Activated T-helper 2 cell treated with anti-CD3 and anti-CD28 coated beads, Interferon-gamma antibody, Interleukin-2, Interleukin-4, amounts not matched to agents 10 μg/mL and 5 μg/mL and 100 μg/mL, durations not matched to agents 14 hours and 24 hours and 36 hours (primary cell): ENCODE measurements at regions not wholly inside any gene's neighbourhood (a gene's known extent, or its start where the extent isn't known, plus 50 kb on each side); places are given as distances from the start of the nearest gene placed in this dataset.
"Not testable (repeated sequence)": the region's sequence is repeated elsewhere in the genome, so short reads cannot be mapped to it uniquely, and the experiment has no call there.

Experiments
- DNase-seq: peaks from one replicate; pipeline ENCODE4 v3.0.0; 2021; ENCODE audit warnings: low spot score
- H3K27ac Mint-ChIP-seq: one replicate; pipeline ENCODE4 v1.8.0; 2021; ENCODE audit warnings: mixed read lengths
- H3K27me3 Mint-ChIP-seq: one replicate; pipeline ENCODE4 v1.8.0; 2021; ENCODE audit warnings: low read depth, mixed read lengths
- H3K36me3 Mint-ChIP-seq: one replicate; pipeline ENCODE4 v1.8.0; 2021; ENCODE audit warnings: low read depth, mixed read lengths
- H3K4me1 Mint-ChIP-seq: one replicate; pipeline ENCODE4 v1.8.0; 2021; ENCODE audit warnings: low read depth, mixed read lengths
- H3K4me3 Mint-ChIP-seq: one replicate; pipeline ENCODE4 v1.8.0; 2021; ENCODE audit warnings: low read depth, mild to moderate bottlenecking, moderate library complexity, mixed read lengths
- H3K9me3 Mint-ChIP-seq: one replicate; pipeline ENCODE4 v1.8.0; 2021; ENCODE audit warnings: mixed read lengths
- intact Hi-C: fragments of 100-400 bp; cut with micrococcal nuclease; formaldehyde crosslinking; loops from one replicate; pipeline ENCODE4 v1.15.1; 2023

DNA sequence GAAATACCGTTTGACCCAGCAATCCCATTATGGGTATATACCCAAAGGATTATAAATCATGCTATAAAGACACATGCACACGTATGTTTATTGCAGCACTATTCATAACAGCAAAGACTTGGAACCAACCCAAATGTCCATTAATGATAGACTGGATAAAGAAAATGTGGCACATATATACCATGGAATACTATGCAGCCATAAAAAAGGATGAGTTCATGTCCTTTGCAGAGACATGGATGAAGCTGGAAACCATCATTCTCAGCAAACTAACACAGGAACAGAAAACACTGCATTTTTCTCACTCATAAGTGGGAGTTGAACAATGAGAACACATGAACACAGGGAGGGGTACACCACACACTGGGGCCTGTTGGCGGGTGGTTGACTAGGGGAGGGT is 411.3 kb downstream of the RPS6KC1 start:
- H3K9me3 Mint-ChIP-seq, H3K4me1 Mint-ChIP-seq, H3K36me3 Mint-ChIP-seq, intact Hi-C loops, DNase-seq, H3K4me3 Mint-ChIP-seq, H3K27me3 Mint-ChIP-seq, H3K27ac Mint-ChIP-seq: not testable (repeated sequence)

DNA sequence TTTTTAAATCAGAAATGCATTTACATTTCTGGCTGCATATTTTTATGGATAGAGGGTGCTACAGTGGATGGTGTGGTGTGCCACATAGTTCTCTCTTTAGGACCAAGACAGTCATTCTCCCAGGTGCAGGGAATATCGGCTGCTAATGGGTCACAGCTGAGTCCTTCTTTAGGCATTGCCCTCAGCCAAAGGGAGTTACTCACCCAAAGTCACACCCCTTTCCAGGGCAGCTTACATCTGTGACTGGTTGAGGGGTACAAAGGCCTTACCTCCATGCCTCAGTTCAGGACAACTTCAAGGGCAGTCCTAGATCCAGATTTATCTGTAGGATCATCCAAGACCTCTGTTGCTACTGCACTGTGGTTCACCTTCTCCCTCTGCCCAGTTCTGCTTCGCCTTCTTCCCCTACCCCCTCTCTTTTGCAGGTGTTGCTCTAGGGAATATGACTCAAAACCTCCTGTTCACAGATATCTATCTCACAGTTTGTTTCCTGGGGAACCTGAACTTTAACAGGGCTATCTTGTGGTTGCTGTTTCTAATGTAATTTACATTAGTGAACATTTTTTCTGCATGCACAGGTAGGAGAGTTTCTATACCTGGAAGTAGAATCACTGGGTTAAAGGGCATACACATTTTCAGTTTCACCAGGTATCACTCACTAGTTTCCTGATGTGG is 413.9 kb downstream of the RPS6KC1 start:
- H3K27ac Mint-ChIP-seq = no peak overlapping the region
- no peak for DNase-seq
- no peaks in the 10 kb centered on the region for H3K36me3 Mint-ChIP-seq
- H3K4me3 Mint-ChIP-seq = no peak overlapping the region
- no peaks in the 10 kb centered on the region for H3K4me1 Mint-ChIP-seq
- intact Hi-C loops = no loop called here
- H3K27me3 Mint-ChIP-seq = no peaks in the 10 kb centered on the region
- H3K9me3 Mint-ChIP-seq = no peaks in the 10 kb centered on the region

DNA sequence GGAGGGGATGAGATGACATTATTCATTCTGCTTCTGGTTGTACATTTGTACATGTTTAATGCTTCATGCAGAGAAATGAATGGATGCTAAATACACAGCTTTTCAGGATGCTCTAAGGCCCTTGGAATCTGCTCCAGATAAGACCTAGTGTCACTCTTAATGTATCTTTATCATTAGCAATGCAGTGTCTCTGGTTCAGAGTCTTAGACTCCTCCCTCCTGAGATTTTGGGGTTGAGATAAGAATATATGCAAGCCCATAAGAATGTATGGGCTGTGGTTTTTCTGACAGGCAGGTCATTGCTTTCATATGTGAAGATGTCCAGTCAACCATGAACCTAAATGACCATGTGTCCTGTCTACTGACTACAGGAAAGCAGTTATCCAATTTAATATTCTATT is 415.5 kb downstream of the RPS6KC1 start:
- Mint-ChIP-seq H3K27me3 (no peaks in the 10 kb centered on the region), H3K9me3 (no peaks in the 10 kb centered on the region), H3K36me3 (no peaks in the 10 kb centered on the region), H3K4me1 (no peaks in the 10 kb centered on the region), H3K27ac (no peak overlapping the region), H3K4me3 (no peak overlapping the region)
- intact Hi-C loops = no loop called here
- DNase-seq = no peak

DNA sequence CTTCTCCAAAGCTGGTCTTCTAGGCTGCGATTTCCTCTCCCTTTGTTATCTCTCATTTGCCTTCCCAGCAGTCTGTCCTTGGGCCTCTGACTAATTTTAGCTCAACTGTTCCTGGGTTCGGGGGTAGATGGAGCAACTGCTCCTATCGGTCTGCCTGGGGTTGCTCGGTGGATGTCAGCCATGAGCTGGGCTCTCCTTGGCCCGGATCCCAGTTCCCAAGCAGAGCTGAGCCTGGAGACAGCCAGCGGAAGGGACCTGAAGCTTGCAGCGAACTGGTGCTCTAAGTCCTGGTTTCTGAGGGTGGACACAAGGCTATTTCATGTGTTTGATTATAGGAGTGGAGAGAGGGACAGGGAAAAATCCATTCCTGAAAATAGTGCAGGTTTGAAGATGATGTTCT is 423.0 kb downstream of the RPS6KC1 start:
- H3K27ac Mint-ChIP-seq = no peak overlapping the region
- intact Hi-C loops = no loop called here
- H3K36me3 Mint-ChIP-seq = no peaks in the 10 kb centered on the region
- H3K27me3 Mint-ChIP-seq = peaks cover 2% of the 10 kb centered on the region
- DNase-seq = no peak
- no peak overlapping the region for H3K4me3 Mint-ChIP-seq
- H3K4me1 Mint-ChIP-seq = no peaks in the 10 kb centered on the region
- no peaks in the 10 kb centered on the region for H3K9me3 Mint-ChIP-seq

DNA sequence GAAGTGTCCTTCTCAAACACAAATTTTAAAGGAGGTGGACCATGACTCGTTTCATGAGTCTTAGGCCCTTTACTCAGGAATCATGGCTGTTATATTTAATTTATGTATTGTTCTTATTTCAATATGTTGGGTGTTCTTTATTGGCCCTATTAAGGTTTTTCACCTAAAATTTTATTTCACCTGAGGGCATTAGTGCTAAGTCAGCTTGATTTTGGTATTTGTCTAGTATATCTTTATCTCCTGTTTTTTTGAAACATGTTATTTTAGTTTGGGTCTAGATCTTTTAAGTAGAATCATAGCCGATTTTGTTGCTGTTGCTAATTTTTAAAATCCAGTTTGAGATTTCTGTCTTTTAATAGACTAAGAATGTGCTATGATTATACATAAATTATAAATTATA is 430.4 kb downstream of the RPS6KC1 start:
- intact Hi-C loops = no loop called here
- no peak overlapping the region for H3K4me3 Mint-ChIP-seq
- no peaks in the 10 kb centered on the region for H3K9me3 Mint-ChIP-seq
- H3K4me1 Mint-ChIP-seq = no peaks in the 10 kb centered on the region
- H3K27ac Mint-ChIP-seq = no peak overlapping the region
- no peak for DNase-seq
- peaks cover 12% of the 10 kb centered on the region for H3K27me3 Mint-ChIP-seq
- no peaks in the 10 kb centered on the region for H3K36me3 Mint-ChIP-seq

DNA sequence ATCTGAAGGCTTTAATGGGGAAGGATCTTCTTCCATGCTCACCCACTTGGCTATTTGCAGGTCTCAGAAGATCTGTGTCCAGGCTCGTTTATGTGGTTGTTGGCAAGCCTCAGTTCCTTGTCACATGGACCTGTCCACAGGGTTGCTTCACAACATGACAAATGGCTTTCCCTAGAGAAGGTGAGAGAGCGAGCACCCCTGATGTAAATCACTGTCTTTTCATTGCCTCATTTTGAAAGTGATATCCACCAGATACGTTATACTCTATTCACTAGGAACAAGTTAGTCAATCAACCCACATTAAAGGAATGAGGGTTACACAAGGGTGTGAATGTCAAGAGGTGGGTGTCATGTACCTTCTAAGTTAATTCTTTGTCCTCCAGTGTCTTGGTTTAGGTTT is 433.3 kb downstream of the RPS6KC1 start:
- DNase-seq = no peak

DNA sequence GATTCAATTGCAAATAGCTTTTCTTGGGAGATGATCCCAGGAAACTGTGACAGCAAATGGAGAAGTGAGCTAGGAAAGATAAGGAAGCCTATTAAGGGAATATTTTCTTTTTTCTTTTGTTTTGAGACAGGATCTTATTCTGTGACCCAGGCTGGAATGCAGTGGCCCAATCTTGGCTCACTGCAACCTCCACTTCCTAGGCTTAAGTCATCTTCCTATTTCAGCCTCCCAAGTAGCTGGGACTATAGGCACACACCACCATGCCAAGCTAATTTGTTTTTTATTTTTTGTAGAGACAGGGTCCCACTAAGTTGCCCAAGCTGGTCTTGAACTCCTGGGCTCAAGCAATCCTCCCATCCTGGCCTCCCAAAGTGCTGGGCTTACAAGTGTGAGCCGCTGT is 433.7 kb downstream of the RPS6KC1 start:
- no peak overlapping the region for H3K27ac Mint-ChIP-seq
- no peaks in the 10 kb centered on the region for H3K4me1 Mint-ChIP-seq
- no peak overlapping the region for H3K4me3 Mint-ChIP-seq
- intact Hi-C loops = no loop called here
- peaks cover 12% of the 10 kb centered on the region for H3K27me3 Mint-ChIP-seq
- H3K36me3 Mint-ChIP-seq = no peaks in the 10 kb centered on the region
- H3K9me3 Mint-ChIP-seq = no peaks in the 10 kb centered on the region
- no peak for DNase-seq

More for the DNA sequence above, 433.3 kb downstream of the RPS6KC1 start:
- Mint-ChIP-seq H3K9me3 (no peaks in the 10 kb centered on the region), H3K4me3 (no peak overlapping the region), H3K36me3 (no peaks in the 10 kb centered on the region), H3K27ac (no peak overlapping the region), H3K27me3 (peaks cover 12% of the 10 kb centered on the region), H3K4me1 (no peaks in the 10 kb centered on the region)
- intact Hi-C loops = no loop called here

DNA sequence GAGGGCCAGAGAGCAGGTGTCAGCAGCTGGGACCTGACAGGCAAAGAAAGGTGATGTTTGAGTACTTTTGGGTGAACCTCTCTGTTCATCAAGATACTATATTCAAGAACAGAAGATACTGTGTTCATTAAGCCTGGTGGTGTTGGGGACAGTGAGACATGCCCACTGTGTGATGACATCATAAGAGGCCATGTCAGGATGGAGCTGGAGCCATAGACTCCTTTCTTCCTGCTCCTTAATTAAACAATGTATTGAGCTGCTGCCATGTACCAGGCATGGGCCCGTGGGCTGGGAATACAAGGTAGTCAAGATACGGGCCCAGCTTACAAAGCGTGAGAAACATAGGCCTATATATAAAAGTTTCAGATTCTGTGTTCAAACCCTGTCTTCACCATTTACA is 435.4 kb downstream of the RPS6KC1 start:
- no peaks in the 10 kb centered on the region for H3K9me3 Mint-ChIP-seq
- no peak for DNase-seq
- H3K27ac Mint-ChIP-seq = no peak overlapping the region
- no peaks in the 10 kb centered on the region for H3K4me1 Mint-ChIP-seq
- no peaks in the 10 kb centered on the region for H3K36me3 Mint-ChIP-seq
- H3K27me3 Mint-ChIP-seq = peaks cover 6% of the 10 kb centered on the region
- intact Hi-C loops = no loop called here
- no peak overlapping the region for H3K4me3 Mint-ChIP-seq

DNA sequence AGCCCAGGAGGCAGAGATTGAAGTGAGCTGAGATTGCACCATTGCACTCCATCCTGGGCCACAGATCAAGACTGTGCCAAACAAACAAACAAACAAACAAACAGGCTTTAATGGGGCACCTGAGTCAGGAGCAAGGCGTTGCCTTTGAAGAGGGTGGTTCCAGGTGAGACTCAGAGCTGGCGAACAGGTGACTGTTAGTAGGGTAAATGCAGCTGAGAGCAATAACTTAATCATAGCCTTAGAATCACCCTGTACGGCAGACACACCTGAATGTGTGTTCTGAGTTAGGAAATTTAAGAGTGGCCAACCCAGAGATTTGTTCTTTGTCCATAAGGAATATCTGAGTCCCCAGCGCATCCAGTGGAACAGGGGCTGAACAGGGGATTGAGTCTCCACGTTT is 440.4 kb downstream of the RPS6KC1 start:
- peaks cover 4% of the 10 kb centered on the region for H3K27me3 Mint-ChIP-seq
- no peak for DNase-seq
- H3K36me3 Mint-ChIP-seq = no peaks in the 10 kb centered on the region
- intact Hi-C loops = no loop called here
- no peaks in the 10 kb centered on the region for H3K4me1 Mint-ChIP-seq
- H3K9me3 Mint-ChIP-seq = no peaks in the 10 kb centered on the region
- no peak overlapping the region for H3K4me3 Mint-ChIP-seq
- no peak overlapping the region for H3K27ac Mint-ChIP-seq

DNA sequence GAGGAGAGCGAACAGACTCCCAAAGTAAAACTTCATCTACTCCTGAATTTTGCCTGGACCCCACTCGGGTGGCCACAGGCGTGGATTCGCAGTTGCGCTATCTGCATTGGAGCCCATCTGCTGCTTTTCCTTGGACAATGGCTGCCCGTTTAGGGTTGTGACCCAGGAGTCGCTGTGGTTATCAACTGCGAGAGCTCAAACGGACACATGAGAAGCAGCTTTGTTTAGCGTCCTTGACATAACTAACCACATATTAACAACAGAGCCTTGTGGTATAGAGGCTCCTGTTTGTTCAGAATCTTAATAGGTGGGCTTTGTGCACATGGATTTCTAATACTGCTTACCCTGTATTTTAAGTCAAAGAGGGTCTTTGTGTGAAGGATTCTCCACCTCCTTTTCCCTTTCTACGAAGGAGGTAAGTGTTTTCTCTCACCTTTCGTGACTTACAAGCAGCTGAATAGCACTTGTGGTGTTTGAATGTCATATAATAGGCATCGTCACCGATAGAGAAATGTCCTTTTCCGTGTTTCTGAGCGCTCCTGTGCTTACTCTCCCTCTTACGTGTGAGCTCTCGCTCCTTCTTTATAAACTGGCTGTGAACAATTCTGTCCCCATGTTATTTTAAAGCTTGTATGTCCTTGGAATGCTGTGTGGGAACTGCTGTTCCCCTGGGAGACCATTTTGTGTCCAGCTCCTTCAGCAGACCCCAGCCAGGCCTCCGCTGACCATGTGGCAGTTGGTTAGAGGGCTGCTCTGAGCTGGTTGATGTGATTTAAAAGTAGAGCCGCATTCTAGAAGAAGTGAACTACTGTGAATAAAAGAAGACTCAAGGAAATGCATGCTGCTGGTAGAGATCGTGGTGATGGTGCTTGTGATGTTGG is 441.4 kb downstream of the RPS6KC1 start:
- peaks cover 4% of the 10 kb centered on the region for H3K27me3 Mint-ChIP-seq
- DNase-seq = no peak
- H3K9me3 Mint-ChIP-seq = no peaks in the 10 kb centered on the region
- intact Hi-C loops = no loop called here
- H3K27ac Mint-ChIP-seq = no peak overlapping the region
- no peaks in the 10 kb centered on the region for H3K36me3 Mint-ChIP-seq
- no peak overlapping the region for H3K4me3 Mint-ChIP-seq
- H3K4me1 Mint-ChIP-seq = no peaks in the 10 kb centered on the region

DNA sequence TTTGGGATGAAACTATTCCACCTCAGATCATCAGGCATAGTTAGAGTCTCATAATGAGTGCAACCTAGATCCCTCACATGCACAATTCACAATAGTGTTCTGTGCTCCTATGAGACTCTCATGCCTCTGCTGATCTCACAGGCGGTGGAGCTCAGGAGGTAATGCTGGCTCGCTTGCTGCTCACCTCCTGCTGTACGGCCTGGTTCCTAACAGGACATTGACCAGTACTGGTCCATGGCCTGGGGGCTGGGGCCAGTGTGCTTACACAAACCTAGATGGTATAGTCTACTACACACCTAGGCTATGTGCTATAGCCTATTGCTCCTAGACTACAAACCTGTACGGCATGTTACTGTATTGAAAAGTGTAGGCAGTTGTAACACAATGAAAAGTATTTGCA is 448.4 kb downstream of the RPS6KC1 start:
- peaks cover 2% of the 10 kb centered on the region for H3K27me3 Mint-ChIP-seq
- no peaks in the 10 kb centered on the region for H3K9me3 Mint-ChIP-seq
- H3K27ac Mint-ChIP-seq = no peak overlapping the region
- H3K36me3 Mint-ChIP-seq = no peaks in the 10 kb centered on the region
- intact Hi-C loops = no loop called here
- no peaks in the 10 kb centered on the region for H3K4me1 Mint-ChIP-seq
- H3K4me3 Mint-ChIP-seq = no peak overlapping the region
- DNase-seq = no peak

DNA sequence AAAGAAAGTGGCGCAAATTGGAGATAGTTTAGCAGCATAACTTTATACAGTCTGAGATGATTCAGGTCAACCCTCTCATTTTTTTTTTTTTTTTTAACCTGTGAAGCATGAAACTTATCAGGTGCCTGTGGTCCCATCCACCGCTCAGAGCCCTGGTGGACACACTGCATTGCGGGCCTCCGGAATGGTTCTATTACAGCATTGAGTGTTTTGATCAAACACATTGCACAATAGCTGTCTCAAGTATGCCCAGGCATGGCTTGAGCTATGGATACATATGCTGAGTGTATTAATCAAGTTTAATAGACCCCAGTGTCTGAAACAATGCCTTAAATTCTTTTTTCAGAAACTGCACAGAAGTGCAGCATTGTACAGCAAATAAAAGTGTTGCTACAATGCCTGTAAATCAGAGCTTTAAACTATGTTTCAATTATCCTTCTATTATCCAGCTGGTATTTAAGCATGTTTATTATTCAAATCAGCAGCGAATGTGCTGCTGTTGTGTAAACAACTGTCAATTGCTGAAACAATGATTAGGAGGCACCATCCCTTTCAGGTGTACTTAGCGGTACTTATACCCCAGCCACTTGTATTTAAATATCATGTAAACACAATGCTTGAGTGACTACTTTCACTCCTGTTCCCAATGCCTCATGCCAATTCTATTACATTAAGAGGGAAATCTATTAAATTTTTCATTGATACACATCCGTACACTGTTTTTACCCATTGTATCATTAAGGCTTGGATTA is 456.6 kb downstream of the RPS6KC1 start:
- intact Hi-C loops = no loop called here
- no peaks in the 10 kb centered on the region for H3K36me3 Mint-ChIP-seq
- no peaks in the 10 kb centered on the region for H3K9me3 Mint-ChIP-seq
- H3K4me1 Mint-ChIP-seq = no peaks in the 10 kb centered on the region
- DNase-seq = no peak
- H3K27me3 Mint-ChIP-seq = peaks cover 4% of the 10 kb centered on the region
- no peak overlapping the region for H3K27ac Mint-ChIP-seq
- no peak overlapping the region for H3K4me3 Mint-ChIP-seq

DNA sequence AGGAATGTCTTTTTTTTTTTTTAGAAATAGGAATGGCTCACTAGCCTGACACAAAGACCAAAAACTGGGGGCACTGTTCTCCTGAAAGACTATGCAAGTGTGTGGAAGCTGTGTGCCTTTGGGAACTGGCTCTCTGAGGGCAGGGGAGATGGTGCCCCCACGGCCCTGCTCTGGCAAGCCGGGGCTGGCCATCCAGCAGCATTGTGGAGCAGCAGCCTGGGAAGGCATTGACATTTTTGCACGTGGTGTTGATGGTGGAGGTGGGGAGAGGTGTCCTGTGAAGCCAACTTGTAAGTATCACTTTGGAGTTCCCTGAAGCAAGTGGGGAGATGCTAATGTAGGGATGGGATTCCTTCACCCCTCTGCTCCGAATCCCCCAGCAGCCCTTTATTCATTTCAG is 460.1 kb downstream of the RPS6KC1 start:
- Mint-ChIP-seq H3K9me3 (no peaks in the 10 kb centered on the region), H3K27ac (no peak overlapping the region), H3K27me3 (peaks cover 4% of the 10 kb centered on the region), H3K4me3 (no peak overlapping the region), H3K4me1 (no peaks in the 10 kb centered on the region), H3K36me3 (no peaks in the 10 kb centered on the region)
- DNase-seq = no peak
- intact Hi-C loops = no loop called here
